ENCODE measurements at regions not wholly inside any gene's neighbourhood (a gene's known extent, or its start where the extent isn't known, plus 50 kb on each side); places are given as distances from the start of the nearest gene placed in this dataset.

GRCh38 chr22:48748860-48749554 is 1078.7 kb downstream of the BRD1 start:
- 81% methylated on average over 14 of the region's 14 CpGs for WGBS (ENCODE audit: insufficient coverage)
- no peak overlapping the region for H3K4me3 Mint-ChIP-seq
- no peak for DNase-seq

GRCh38 chr22:48748113-48748859 is 1079.4 kb downstream of the BRD1 start:
- Histone ChIP-seq H3K4me1 (ENCODE audit: control insufficient read depth, insufficient read depth, low read length) (no peaks in the 10 kb centered on the region), H3K27me3 (ENCODE audit: control insufficient read depth, insufficient read depth, low read length) (no peaks in the 10 kb centered on the region), H3K9me3 (ENCODE audit: control insufficient read depth, insufficient read depth, low read length) (no peaks in the 10 kb centered on the region), H3K27ac (ENCODE audit: low read length) (no peak overlapping the region), H3K36me3 (ENCODE audit: control insufficient read depth, insufficient read depth, low read length) (no peaks in the 10 kb centered on the region), H3K4me3 (ENCODE audit: low read length) (no peak overlapping the region)
- H3K27ac Mint-ChIP-seq = no peak overlapping the region
- DNase-seq (no peak), ATAC-seq (no peak)
- intact Hi-C loops (cut with micrococcal nuclease) = no loop called here
- H3K27me3 Mint-ChIP-seq (ENCODE audit: low read depth in 2 of 2) = no peaks in the 10 kb centered on the region
- H3K36me3 Mint-ChIP-seq = no peaks in the 10 kb centered on the region
- no peaks in the 10 kb centered on the region for H3K4me1 Mint-ChIP-seq
- TF ChIP-seq, protein P1, sequence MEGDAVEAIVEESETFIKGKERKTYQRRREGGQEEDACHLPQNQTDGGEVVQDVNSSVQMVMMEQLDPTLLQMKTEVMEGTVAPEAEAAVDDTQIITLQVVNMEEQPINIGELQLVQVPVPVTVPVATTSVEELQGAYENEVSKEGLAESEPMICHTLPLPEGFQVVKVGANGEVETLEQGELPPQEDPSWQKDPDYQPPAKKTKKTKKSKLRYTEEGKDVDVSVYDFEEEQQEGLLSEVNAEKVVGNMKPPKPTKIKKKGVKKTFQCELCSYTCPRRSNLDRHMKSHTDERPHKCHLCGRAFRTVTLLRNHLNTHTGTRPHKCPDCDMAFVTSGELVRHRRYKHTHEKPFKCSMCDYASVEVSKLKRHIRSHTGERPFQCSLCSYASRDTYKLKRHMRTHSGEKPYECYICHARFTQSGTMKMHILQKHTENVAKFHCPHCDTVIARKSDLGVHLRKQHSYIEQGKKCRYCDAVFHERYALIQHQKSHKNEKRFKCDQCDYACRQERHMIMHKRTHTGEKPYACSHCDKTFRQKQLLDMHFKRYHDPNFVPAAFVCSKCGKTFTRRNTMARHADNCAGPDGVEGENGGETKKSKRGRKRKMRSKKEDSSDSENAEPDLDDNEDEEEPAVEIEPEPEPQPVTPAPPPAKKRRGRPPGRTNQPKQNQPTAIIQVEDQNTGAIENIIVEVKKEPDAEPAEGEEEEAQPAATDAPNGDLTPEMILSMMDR (IDR thresholded peaks at IDR 0.05) = no peak
- 78% methylated on average over 20 of the region's 20 CpGs for WGBS (ENCODE audit: insufficient coverage)
- no peak overlapping the region for H3K4me3 Mint-ChIP-seq
- H3K9me3 Mint-ChIP-seq = no peaks in the 10 kb centered on the region

More at GRCh38 chr22:48748860-48749554, 1078.7 kb downstream of the BRD1 start:
- ATAC-seq = no peak
- TF ChIP-seq, protein P1 (IDR thresholded peaks at IDR 0.05) = no peak
- H3K9me3 Mint-ChIP-seq = no peaks in the 10 kb centered on the region
- no peaks in the 10 kb centered on the region for H3K4me1 ChIP-seq (ENCODE audit: control insufficient read depth, insufficient read depth, low read length)
- no peak overlapping the region for H3K27ac Mint-ChIP-seq
- no peaks in the 10 kb centered on the region for H3K27me3 ChIP-seq (ENCODE audit: control insufficient read depth, insufficient read depth, low read length)
- H3K36me3 ChIP-seq (ENCODE audit: control insufficient read depth, insufficient read depth, low read length) = no peaks in the 10 kb centered on the region
- H3K27ac ChIP-seq (ENCODE audit: low read length) = no peak overlapping the region
- H3K36me3 Mint-ChIP-seq = no peaks in the 10 kb centered on the region
- H3K27me3 Mint-ChIP-seq (ENCODE audit: low read depth in 2 of 2) = no peaks in the 10 kb centered on the region
- H3K4me3 ChIP-seq (ENCODE audit: low read length) = no peak overlapping the region
- H3K4me1 Mint-ChIP-seq = no peaks in the 10 kb centered on the region
- no peaks in the 10 kb centered on the region for H3K9me3 ChIP-seq (ENCODE audit: control insufficient read depth, insufficient read depth, low read length)
- intact Hi-C loops (cut with micrococcal nuclease) = no loop called here

- Mint-ChIP-seq H3K36me3 (no peaks in the 10 kb centered on the region), H3K9me3 (no peaks in the 10 kb centered on the region), H3K4me1 (no peaks in the 10 kb centered on the region), H3K4me3 (no peak overlapping the region), H3K27me3 (ENCODE audit: low read depth in 2 of 2) (no peaks in the 10 kb centered on the region), H3K27ac (no peak overlapping the region)
- H3K27ac ChIP-seq (ENCODE audit: low read length) = no peak overlapping the region
- DNase-seq (no peak), ATAC-seq (no peak)
- H3K4me3 ChIP-seq (ENCODE audit: low read length) = no peak overlapping the region
- WGBS (ENCODE audit: insufficient coverage) = 91% methylated on average over 13 of the region's 13 CpGs
- TF ChIP-seq, protein P1 (IDR thresholded peaks at IDR 0.05) = no peak
- H3K4me1 ChIP-seq (ENCODE audit: control insufficient read depth, insufficient read depth, low read length) = no peaks in the 10 kb centered on the region
- intact Hi-C loops (cut with micrococcal nuclease) = no loop called here
- no peaks in the 10 kb centered on the region for H3K27me3 ChIP-seq (ENCODE audit: control insufficient read depth, insufficient read depth, low read length)
- no peaks in the 10 kb centered on the region for H3K9me3 ChIP-seq (ENCODE audit: control insufficient read depth, insufficient read depth, low read length)
- no peaks in the 10 kb centered on the region for H3K36me3 ChIP-seq (ENCODE audit: control insufficient read depth, insufficient read depth, low read length)
Measured at GRCh38 chr22:48746789-48747425, 1080.8 kb downstream of the BRD1 start.
